ENCODE measurements at regions not wholly inside any gene's neighbourhood (a gene's known extent, or its start where the extent isn't known, plus 50 kb on each side); places are given as distances from the start of the nearest gene placed in this dataset.

- TF ChIP-seq CTCF (IDR thresholded peaks at IDR 0.05) (no peak), MXI1 (IDR thresholded peaks at IDR 0.05; ENCODE audit: low read depth, low read length) (no peak), CHD2 (IDR thresholded peaks at IDR 0.05; ENCODE audit: low read length, partially characterized antibody) (no peak), TAF1 (IDR thresholded peaks at IDR 0.05; ENCODE audit: borderline replicate concordance, low read depth, low read length) (no peak), RXRA (IDR thresholded peaks at IDR 0.05; ENCODE audit: borderline replicate concordance, low read depth) (no peak), FOXM1 (IDR thresholded peaks at IDR 0.05; ENCODE audit: low read depth) (no peak), MAX (IDR thresholded peaks at IDR 0.05; ENCODE audit: low read depth) (no peak), EP300 (IDR thresholded peaks at IDR 0.05; ENCODE audit: borderline replicate concordance in 1 of 2, low read depth in 1 of 2, low read length in 1 of 2) (no peak)
Observed at GRCh38 chr2:160876765-160877164, 283.5 kb upstream of the TANK start.

All from SK-N-SH (cell line).